Activated naive CD8-positive, alpha-beta T cell (primary cell): ENCODE measurements at regions not wholly inside any gene's neighbourhood (a gene's known extent, or its start where the extent isn't known, plus 50 kb on each side); places are given as distances from the start of the nearest gene placed in this dataset.

Source experiments
- H3K27ac Mint-ChIP-seq: one replicate; pipeline ENCODE4 v1.8.0; 2021; ENCODE audit warnings: mixed read lengths
- H3K27me3 Mint-ChIP-seq: one replicate; pipeline ENCODE4 v1.8.0; 2021; ENCODE audit warnings: mixed read lengths
- H3K36me3 Mint-ChIP-seq: one replicate; pipeline ENCODE4 v1.8.0; 2021; ENCODE audit warnings: mixed read lengths
- H3K4me1 Mint-ChIP-seq: one replicate; pipeline ENCODE4 v1.8.0; 2021; ENCODE audit warnings: low read depth, mixed read lengths
- H3K4me3 Mint-ChIP-seq: one replicate; pipeline ENCODE4 v1.8.0; 2021; ENCODE audit warnings: mild to moderate bottlenecking, mixed read lengths
- H3K9me3 Mint-ChIP-seq: one replicate; pipeline ENCODE4 v1.8.0; 2021; ENCODE audit warnings: low read depth, mixed read lengths

DNA sequence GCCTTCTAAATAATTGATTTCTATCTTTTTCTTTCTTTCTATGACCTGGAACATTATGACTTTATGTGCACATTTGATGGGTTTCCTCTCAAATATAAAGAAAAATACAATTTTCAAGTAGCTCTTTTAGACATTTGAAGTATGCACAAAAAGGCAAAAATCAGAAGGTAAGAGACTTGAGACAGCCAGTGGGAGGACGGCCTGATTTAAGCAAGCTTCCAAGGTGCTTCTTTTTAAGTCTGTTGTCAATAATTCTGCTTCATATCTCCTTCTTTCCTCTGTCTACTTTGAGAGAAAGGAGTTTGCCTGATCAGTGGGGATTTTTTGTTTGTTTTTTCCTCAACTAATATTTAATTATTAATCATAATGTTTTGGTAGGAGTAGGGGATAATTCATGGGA lies 188.2 kb upstream of the ARHGAP20 start:
- Mint-ChIP-seq H3K27me3 (no peaks in the 10 kb centered on the region), H3K9me3 (no peaks in the 10 kb centered on the region), H3K27ac (no peak overlapping the region), H3K36me3 (no peaks in the 10 kb centered on the region), H3K4me1 (no peaks in the 10 kb centered on the region), H3K4me3 (no peak overlapping the region)

DNA sequence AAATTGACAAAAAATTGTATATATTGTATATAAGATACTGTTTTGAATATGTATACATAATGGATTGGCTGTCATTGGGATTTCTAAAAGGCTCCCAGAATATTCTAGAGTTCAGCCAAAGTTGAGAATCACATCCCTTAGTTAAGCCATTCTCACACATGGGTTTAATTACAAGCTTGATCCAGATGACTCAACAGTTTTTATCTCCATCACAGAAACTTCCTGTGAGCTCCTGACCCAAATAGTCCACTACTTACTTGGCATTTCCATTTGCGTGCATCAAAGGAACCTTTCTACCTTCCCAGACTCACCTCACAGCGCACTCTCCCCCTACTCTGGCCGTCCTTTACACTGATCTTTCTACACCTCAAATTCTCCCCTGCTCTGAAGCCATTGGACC lies 184.8 kb upstream of the ARHGAP20 start:
- no peak overlapping the region for H3K27ac Mint-ChIP-seq
- H3K36me3 Mint-ChIP-seq = no peaks in the 10 kb centered on the region
- no peak overlapping the region for H3K4me3 Mint-ChIP-seq
- H3K27me3 Mint-ChIP-seq = no peaks in the 10 kb centered on the region
- no peaks in the 10 kb centered on the region for H3K4me1 Mint-ChIP-seq
- no peaks in the 10 kb centered on the region for H3K9me3 Mint-ChIP-seq

DNA sequence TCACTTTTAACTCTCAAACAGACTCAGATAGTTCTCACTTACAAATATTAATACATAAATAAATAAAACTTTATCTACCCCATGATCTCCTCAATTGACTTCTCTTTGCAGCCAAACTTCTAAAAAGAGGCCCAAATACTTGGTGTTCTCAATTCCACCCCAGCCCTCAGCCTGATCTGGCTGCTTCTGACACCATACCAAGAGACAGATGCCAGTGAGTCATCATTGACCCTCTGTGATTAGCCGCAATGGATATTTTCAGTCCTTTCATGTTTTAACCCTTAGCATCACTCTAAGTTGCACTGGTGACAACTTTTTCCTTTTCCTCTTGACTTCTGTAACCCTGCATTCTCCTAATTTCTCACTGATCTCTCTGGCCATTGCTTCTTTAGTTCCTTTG lies 184.1 kb upstream of the ARHGAP20 start:
- no peaks in the 10 kb centered on the region for H3K36me3 Mint-ChIP-seq
- H3K27me3 Mint-ChIP-seq = no peaks in the 10 kb centered on the region
- no peaks in the 10 kb centered on the region for H3K4me1 Mint-ChIP-seq
- no peak overlapping the region for H3K4me3 Mint-ChIP-seq
- no peaks in the 10 kb centered on the region for H3K9me3 Mint-ChIP-seq
- H3K27ac Mint-ChIP-seq = no peak overlapping the region

DNA sequence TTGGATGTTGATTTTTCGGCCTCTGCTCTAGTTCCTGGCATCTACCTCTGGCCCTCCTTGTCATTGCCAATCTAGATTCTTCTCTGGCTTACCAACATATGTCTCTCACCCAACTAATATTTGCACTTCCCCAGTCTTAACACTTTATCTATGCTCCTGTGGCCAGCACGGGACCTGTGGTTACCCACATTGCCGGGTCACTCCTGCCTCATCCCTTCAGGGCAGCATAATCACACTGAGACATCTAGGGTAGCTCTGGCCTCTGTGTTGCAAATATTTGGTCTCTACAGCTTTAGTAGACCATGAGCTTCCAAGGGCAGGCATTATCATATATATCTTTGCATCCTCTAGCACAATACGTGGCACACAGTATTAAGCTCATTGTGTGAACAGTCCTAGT lies 182.0 kb upstream of the ARHGAP20 start:
- no peak overlapping the region for H3K4me3 Mint-ChIP-seq
- no peaks in the 10 kb centered on the region for H3K9me3 Mint-ChIP-seq
- H3K36me3 Mint-ChIP-seq = no peaks in the 10 kb centered on the region
- H3K27me3 Mint-ChIP-seq = no peaks in the 10 kb centered on the region
- no peaks in the 10 kb centered on the region for H3K4me1 Mint-ChIP-seq
- H3K27ac Mint-ChIP-seq = no peak overlapping the region

DNA sequence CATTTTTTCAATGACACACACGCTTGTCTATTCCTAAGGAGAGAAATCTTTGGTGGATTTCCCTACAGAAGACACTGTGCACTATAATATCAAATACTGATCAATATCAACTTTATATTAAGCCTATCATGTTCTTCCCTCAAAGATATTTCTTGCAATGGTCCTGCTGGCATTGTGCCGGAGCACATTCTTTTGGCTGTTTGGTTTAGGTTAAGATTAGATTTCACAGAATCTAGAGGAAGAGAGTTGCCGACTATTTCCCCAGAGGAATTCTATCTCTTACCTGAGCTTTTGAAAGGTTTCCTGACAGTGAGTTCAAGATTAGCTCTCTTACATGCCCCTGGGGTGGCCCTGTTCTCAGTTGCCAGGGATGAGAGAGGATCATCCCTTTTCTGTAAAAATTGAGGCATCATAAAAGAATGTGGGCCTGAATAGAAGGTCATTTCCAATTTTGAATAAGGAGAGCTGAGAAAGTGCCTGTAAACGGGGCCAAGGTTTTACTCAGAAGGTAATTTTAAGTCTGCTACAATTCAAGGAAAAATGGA lies 180.6 kb upstream of the ARHGAP20 start:
- H3K27ac Mint-ChIP-seq = no peak overlapping the region

DNA sequence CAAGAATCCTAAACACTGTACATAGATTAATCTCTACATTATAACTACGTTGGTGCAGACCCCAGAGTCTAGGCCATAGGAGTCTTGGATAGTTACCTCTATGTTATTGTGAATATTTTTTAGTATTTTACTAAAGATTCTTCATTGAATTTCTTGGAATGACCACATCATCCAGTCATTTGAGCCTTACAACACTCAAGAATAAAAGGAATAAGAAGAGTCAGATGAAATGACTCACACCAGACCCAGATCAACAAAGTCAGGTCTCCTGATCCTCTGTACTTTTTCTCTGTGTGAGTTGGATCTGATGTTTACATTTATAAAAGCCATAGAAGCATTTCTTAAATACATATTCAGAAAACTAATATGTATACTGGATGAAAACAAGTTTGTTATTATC lies 179.2 kb upstream of the ARHGAP20 start:
- H3K27ac Mint-ChIP-seq = no peak overlapping the region
- no peaks in the 10 kb centered on the region for H3K4me1 Mint-ChIP-seq
- H3K4me3 Mint-ChIP-seq = no peak overlapping the region
- no peaks in the 10 kb centered on the region for H3K9me3 Mint-ChIP-seq
- H3K36me3 Mint-ChIP-seq = no peaks in the 10 kb centered on the region
- peaks cover 4% of the 10 kb centered on the region for H3K27me3 Mint-ChIP-seq

More for the DNA sequence above, 180.6 kb upstream of the ARHGAP20 start:
- Mint-ChIP-seq H3K27me3 (peaks cover 4% of the 10 kb centered on the region), H3K9me3 (no peaks in the 10 kb centered on the region), H3K4me1 (no peaks in the 10 kb centered on the region), H3K36me3 (no peaks in the 10 kb centered on the region), H3K4me3 (no peak overlapping the region)

DNA sequence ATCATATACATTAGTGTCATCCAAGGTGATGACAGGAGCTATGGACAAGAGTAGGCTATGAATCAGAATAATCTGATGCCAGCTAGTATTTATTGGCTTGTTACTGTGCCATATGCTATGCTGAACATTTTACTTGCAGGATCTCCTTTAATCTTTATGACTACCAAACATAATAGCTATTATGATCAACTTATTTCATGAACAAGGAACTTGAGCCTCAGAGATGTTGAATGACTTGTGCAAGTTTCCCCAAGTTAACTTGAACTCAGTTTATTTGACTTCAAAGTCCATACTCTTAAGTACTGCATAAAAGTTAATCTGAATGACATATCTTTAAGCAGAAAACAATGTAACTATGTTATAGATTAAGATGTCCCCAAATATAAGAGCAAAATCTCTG lies 178.8 kb upstream of the ARHGAP20 start:
- Mint-ChIP-seq H3K27me3 (peaks cover 4% of the 10 kb centered on the region), H3K4me1 (no peaks in the 10 kb centered on the region), H3K36me3 (no peaks in the 10 kb centered on the region), H3K4me3 (no peak overlapping the region), H3K9me3 (no peaks in the 10 kb centered on the region), H3K27ac (no peak overlapping the region)

DNA sequence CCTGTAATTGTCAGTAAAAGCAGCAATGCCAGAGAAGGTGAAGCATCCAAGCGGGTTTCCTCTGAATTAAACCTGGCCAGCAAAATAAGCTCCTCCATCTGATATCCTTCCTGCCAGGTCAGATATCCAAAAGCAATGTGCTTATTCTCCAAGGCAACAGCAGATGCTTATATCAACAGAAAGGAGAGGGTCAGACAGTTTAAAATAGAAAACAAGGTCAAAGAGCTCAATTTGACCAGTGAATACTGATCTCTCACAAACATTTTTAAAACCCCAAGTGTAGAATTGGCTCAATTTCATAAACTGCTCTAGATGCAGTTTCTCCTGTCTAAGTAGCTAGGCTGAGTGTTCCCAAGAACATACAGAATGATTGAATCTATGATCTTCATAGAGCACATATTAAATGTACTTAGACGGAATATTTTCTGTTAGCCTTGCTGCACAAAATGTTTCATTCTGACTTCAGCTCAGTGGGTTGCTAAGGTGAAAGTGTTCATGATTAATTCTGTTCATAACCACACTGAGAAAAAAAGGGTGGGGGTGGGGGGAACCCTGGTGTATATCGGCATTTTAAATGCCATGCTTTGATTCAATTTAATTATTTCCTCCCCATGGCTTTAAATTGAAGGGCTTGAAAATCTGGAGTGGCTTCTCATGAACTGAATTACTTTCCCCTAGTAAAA lies 174.2 kb upstream of the ARHGAP20 start:
- no peaks in the 10 kb centered on the region for H3K4me1 Mint-ChIP-seq
- H3K27me3 Mint-ChIP-seq = peaks cover 4% of the 10 kb centered on the region
- no peak overlapping the region for H3K27ac Mint-ChIP-seq
- no peaks in the 10 kb centered on the region for H3K9me3 Mint-ChIP-seq
- no peaks in the 10 kb centered on the region for H3K36me3 Mint-ChIP-seq
- H3K4me3 Mint-ChIP-seq = no peak overlapping the region

DNA sequence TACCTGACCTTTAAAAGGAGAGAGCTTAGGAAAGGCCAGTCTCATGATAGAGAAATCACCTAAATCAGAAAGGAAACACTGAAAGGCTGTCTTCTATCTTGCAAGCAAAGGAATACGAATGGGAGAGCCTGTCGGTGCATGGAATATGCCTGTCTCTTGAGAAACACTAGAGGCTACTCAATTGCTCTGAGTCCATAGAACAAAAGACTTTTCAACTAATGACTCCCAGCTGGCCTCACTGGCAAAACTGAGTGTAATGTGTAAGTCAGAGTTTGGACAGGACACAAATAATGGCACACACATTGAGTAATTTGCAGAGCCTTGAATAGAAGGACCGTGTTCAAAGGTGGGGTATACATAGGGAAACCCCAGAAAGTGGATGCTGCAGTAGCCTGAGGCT lies 171.0 kb upstream of the ARHGAP20 start:
- no peak overlapping the region for H3K4me3 Mint-ChIP-seq
- H3K9me3 Mint-ChIP-seq = peaks cover 4% of the 10 kb centered on the region
- H3K27ac Mint-ChIP-seq = no peak overlapping the region
- H3K4me1 Mint-ChIP-seq = no peaks in the 10 kb centered on the region
- H3K36me3 Mint-ChIP-seq = peaks cover 2% of the 10 kb centered on the region
- H3K27me3 Mint-ChIP-seq = peaks cover 1% of the 10 kb centered on the region

DNA sequence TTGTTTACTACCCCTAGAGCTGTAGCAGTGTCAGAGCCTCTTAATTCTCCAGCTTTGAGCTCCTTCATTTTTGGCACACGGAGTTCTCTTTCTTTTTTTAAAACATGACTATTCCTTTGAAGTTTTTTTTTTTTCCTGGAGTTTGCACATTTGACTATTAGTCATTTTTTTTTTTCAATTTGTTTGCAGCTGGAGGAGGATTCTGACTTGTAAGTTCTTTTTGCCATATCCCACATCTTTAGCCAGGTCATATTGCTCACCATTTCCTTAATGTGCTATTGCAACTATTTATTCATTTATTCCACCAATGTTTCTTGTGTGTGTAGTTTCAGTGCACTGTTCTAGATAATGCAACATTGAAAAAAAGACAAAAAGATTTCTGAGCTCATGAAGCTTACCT lies 166.3 kb upstream of the ARHGAP20 start:
- Mint-ChIP-seq H3K4me3 (no peak overlapping the region), H3K36me3 (peaks cover 2% of the 10 kb centered on the region), H3K27ac (no peak overlapping the region), H3K27me3 (no peaks in the 10 kb centered on the region), H3K9me3 (peaks cover 4% of the 10 kb centered on the region), H3K4me1 (no peaks in the 10 kb centered on the region)

DNA sequence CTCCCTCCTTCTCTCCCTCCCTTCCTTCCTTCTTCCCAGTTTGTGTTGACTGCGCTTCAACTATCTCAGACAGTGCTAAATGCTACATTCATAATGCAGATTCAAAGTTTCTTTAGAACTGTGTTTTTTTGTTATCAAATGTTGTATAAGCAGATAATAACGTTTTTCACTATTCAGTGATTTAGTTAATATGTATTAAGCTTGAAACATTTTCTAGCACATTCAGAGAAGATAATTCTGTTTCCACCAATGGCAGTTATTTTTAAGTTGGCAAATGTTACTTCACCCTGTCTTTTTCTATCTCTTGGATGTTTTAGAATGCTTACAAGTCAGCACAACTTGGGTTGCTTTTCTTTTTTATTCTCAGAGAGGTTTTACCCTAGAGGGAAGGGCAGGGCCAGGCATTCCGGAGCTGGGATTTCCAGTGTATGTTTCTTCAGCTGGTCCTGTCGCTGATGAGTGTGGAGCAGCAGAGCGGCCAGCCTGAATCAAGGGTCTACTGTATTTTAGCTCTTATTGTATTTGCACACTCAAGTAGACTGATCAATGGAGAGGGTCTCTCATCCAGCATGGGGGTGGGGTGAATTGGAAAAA lies 162.3 kb upstream of the ARHGAP20 start:
- peaks cover 3% of the 10 kb centered on the region for H3K27me3 Mint-ChIP-seq
- no peak overlapping the region for H3K4me3 Mint-ChIP-seq
- H3K27ac Mint-ChIP-seq = no peak overlapping the region
- peaks cover 4% of the 10 kb centered on the region for H3K9me3 Mint-ChIP-seq
- no peaks in the 10 kb centered on the region for H3K4me1 Mint-ChIP-seq
- peaks cover 2% of the 10 kb centered on the region for H3K36me3 Mint-ChIP-seq

DNA sequence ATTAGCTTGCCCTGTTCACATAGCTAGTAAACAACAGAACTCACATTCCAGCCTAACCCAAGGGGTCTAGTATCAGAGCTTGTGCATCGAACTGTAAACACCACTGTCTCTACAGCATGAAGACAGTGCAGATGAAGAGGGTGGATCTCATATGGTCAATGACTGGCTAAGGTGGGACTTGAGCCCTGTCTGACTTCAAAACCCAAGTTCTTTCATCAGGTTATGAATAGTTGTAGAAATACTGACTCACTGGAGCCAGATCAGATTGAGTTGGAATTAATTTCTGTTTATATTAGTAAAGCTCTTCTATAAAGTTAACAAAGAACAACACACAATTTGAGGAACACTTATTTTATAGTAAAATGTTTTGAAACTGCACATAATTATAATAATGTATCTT lies 161.7 kb upstream of the ARHGAP20 start:
- peaks cover under 1% of the 10 kb centered on the region for H3K36me3 Mint-ChIP-seq
- H3K27me3 Mint-ChIP-seq = peaks cover 3% of the 10 kb centered on the region
- peaks cover 1% of the 10 kb centered on the region for H3K9me3 Mint-ChIP-seq
- no peaks in the 10 kb centered on the region for H3K4me1 Mint-ChIP-seq
- no peak overlapping the region for H3K27ac Mint-ChIP-seq
- H3K4me3 Mint-ChIP-seq = no peak overlapping the region

DNA sequence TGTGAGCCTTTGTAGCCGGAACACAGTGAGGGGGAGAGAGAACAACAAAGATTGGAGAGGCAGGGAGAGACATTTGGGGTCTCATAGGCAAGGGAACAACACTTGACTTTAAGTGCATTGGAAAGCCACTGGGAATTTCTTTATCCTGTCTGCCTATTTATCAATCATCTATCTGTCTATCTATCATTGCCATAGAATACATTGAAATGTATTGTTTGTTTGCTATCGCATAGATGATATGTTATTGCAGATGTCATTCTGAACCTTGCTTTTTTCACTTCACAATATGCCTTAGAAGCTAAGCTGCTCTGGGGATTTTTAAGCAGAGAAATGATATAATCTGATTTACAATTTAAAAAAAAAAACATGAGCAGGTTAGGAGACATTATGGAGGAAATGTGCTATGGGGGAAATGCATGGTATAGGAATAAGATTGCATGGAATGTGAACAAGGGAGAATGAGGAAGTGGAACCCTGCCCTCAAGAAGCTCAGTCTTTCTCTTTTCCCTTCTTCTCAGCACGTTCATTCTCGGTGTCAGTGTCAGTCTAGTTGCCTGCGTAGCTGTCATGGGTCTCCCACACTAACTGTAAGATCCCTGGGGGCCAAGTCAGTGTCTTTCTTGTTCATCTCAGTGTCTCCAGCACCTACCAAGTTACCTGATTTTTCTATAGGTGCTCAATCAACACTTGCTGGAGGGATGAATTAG lies 158.7 kb upstream of the ARHGAP20 start:
- Mint-ChIP-seq H3K4me1 (no peaks in the 10 kb centered on the region), H3K4me3 (no peak overlapping the region), H3K27ac (no peak overlapping the region), H3K27me3 (peaks cover 3% of the 10 kb centered on the region), H3K36me3 (no peaks in the 10 kb centered on the region), H3K9me3 (no peaks in the 10 kb centered on the region)

DNA sequence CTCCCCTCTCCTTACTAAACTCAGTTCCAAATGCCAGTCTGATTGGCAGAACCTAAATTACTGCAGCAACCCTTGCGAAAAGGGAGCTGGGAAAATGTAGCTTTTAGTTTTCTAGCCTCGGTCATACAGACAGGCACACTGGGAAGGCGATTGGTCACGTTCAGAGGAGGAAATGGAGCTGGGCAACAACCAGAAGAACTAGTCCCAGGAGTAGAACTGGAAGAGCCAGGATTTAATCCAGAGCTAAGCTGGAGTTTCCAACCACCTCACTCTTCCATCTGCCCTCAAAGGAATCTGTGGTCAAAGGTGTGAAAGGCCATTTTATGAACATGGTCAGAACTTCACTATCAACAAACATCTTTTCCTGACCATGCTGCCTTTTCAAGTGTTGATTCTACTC lies 155.7 kb upstream of the ARHGAP20 start:
- H3K9me3 Mint-ChIP-seq = no peaks in the 10 kb centered on the region
- H3K4me1 Mint-ChIP-seq = no peaks in the 10 kb centered on the region
- H3K27ac Mint-ChIP-seq = no peak overlapping the region
- H3K36me3 Mint-ChIP-seq = no peaks in the 10 kb centered on the region
- H3K27me3 Mint-ChIP-seq = peaks cover 3% of the 10 kb centered on the region
- no peak overlapping the region for H3K4me3 Mint-ChIP-seq

DNA sequence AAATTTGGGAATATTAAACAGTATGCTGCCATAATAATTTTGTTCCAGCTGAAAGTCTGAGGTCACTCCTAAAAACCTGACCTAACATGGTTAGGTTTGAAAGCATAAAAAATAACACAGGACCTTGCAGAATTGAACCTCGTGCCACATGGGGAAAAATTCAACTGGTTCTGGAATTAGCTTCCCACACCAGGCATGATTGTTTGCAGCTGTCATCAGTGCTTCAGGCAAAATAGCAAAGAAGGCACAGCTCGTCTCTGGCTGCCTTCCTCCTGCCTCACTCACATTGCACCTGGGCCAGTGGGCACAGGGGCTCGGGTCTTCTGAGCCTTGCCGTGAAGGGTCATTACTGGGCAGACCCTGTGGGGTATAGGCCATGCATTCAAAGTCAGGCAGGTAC lies 153.8 kb upstream of the ARHGAP20 start:
- Mint-ChIP-seq H3K4me1 (no peaks in the 10 kb centered on the region), H3K27ac (no peak overlapping the region), H3K36me3 (no peaks in the 10 kb centered on the region), H3K27me3 (no peaks in the 10 kb centered on the region), H3K4me3 (no peak overlapping the region), H3K9me3 (no peaks in the 10 kb centered on the region)
